ENCODE measurements at regions not wholly inside any gene's neighbourhood (a gene's known extent, or its start where the extent isn't known, plus 50 kb on each side); places are given as distances from the start of the nearest gene placed in this dataset.
"Not testable (repeated sequence)": the region's sequence is repeated elsewhere in the genome, so short reads cannot be mapped to it uniquely, and the experiment has no call there.

- TF ChIP-seq, protein P1, sequence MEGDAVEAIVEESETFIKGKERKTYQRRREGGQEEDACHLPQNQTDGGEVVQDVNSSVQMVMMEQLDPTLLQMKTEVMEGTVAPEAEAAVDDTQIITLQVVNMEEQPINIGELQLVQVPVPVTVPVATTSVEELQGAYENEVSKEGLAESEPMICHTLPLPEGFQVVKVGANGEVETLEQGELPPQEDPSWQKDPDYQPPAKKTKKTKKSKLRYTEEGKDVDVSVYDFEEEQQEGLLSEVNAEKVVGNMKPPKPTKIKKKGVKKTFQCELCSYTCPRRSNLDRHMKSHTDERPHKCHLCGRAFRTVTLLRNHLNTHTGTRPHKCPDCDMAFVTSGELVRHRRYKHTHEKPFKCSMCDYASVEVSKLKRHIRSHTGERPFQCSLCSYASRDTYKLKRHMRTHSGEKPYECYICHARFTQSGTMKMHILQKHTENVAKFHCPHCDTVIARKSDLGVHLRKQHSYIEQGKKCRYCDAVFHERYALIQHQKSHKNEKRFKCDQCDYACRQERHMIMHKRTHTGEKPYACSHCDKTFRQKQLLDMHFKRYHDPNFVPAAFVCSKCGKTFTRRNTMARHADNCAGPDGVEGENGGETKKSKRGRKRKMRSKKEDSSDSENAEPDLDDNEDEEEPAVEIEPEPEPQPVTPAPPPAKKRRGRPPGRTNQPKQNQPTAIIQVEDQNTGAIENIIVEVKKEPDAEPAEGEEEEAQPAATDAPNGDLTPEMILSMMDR (IDR thresholded peaks at IDR 0.05) = not testable (repeated sequence)
- TF ChIP-seq EP300, POLR2A (IDR thresholded peaks at IDR 0.05): not testable (repeated sequence)
Measured at GRCh38 chr7:63394139-63394538, 604.5 kb upstream of the ZNF722 start.
